ENCODE measurements at regions not wholly inside any gene's neighbourhood (a gene's known extent, or its start where the extent isn't known, plus 50 kb on each side); places are given as distances from the start of the nearest gene placed in this dataset.

GRCh38 chr12:90287585-90287984 is 578.9 kb upstream of the ATP2B1 start:
- Histone ChIP-seq H3K27me3 (ENCODE audit: control insufficient read depth in 4 of 4, insufficient read depth in 4 of 4, low read length in 3 of 4) (no peaks in the 10 kb centered on the region), H3K9ac (ENCODE audit: low read depth in 1 of 2, low read length in 2 of 2) (no peak overlapping the region), H3K27ac (ENCODE audit: low read depth in 1 of 2, low read length in 2 of 2) (no peak overlapping the region), H3K4me3 (ENCODE audit: low read depth in 1 of 3, low read length in 3 of 3) (no peak overlapping the region), H3K9me3 (ENCODE audit: control insufficient read depth in 4 of 4, low read length in 3 of 4) (peaks cover 0 to 5% (median 0%) of the 10 kb centered on the region in 4 donors), H3K4me1 (ENCODE audit: control insufficient read depth in 4 of 4, insufficient read depth in 4 of 4, low read length in 3 of 4) (no peaks in the 10 kb centered on the region), H3K36me3 (ENCODE audit: control insufficient read depth in 4 of 4, insufficient read depth in 3 of 4, low read depth in 1 of 4, low read length in 3 of 4) (no peaks in the 10 kb centered on the region)
- no peak for DNase-seq (ENCODE audit: low spot score)
- WGBS: 88% methylated on average over 2 of the region's 2 CpGs
- TF ChIP-seq NR2F2 (IDR thresholded peaks at IDR 0.05) (no peak), RXRA (IDR thresholded peaks at IDR 0.05) (no peak), JUND (IDR thresholded peaks at IDR 0.05) (no peak), ATF3 (IDR thresholded peaks at IDR 0.05) (no peak), HNF4G (IDR thresholded peaks at IDR 0.05) (no peak), FOXA2 (IDR thresholded peaks at IDR 0.05) (no peak), TAF1 (conservative IDR thresholded peaks at IDR 0.05) (no peak), HNF4A (conservative IDR thresholded peaks at IDR 0.05) (no peak), EGR1 (IDR thresholded peaks at IDR 0.05; ENCODE audit: low read depth in 2 of 2) (no peak), GABPA (IDR thresholded peaks at IDR 0.05 in 1 of 2, conservative IDR thresholded peaks at IDR 0.05 in 1 of 2) (no peak), YY1 (IDR thresholded peaks at IDR 0.05) (no peak), RAD21 (IDR thresholded peaks at IDR 0.05) (no peak), FOXA1 (IDR thresholded peaks at IDR 0.05) (no peak), CTCF (IDR thresholded peaks at IDR 0.05; ENCODE audit: low read depth, low read length, missing input control) (no peak), SP1 (IDR thresholded peaks at IDR 0.05) (no peak)

- Histone ChIP-seq H3K27ac (ENCODE audit: low read depth in 1 of 2, low read length in 2 of 2) (no peak overlapping the region), H3K4me3 (ENCODE audit: low read depth in 1 of 3, low read length in 3 of 3) (no peak overlapping the region), H3K27me3 (ENCODE audit: control insufficient read depth in 4 of 4, insufficient read depth in 4 of 4, low read length in 3 of 4) (no peaks in the 10 kb centered on the region), H3K9ac (ENCODE audit: low read depth in 1 of 2, low read length in 2 of 2) (no peak overlapping the region), H3K36me3 (ENCODE audit: control insufficient read depth in 4 of 4, insufficient read depth in 3 of 4, low read depth in 1 of 4, low read length in 3 of 4) (no peaks in the 10 kb centered on the region), H3K9me3 (ENCODE audit: control insufficient read depth in 4 of 4, low read length in 3 of 4) (peaks cover 2 to 6% (median 4%) of the 10 kb centered on the region in 4 donors), H3K4me1 (ENCODE audit: control insufficient read depth in 4 of 4, insufficient read depth in 4 of 4, low read length in 3 of 4) (no peaks in the 10 kb centered on the region)
- DNase-seq (ENCODE audit: low spot score): no peak
- TF ChIP-seq HNF4G (IDR thresholded peaks at IDR 0.05) (no peak), JUND (IDR thresholded peaks at IDR 0.05) (no peak), FOXA2 (IDR thresholded peaks at IDR 0.05) (no peak), YY1 (IDR thresholded peaks at IDR 0.05) (no peak), ZBTB33 (IDR thresholded peaks at IDR 0.05) (no peak), FOXA1 (IDR thresholded peaks at IDR 0.05) (no peak)
- 45% methylated on average over 1 of the region's 1 CpG for WGBS
Observed at GRCh38 chr12:90281154-90281868, 572.7 kb upstream of the ATP2B1 start.
